ENCODE measurements at regions not wholly inside any gene's neighbourhood (a gene's known extent, or its start where the extent isn't known, plus 50 kb on each side); places are given as distances from the start of the nearest gene placed in this dataset.

DNA sequence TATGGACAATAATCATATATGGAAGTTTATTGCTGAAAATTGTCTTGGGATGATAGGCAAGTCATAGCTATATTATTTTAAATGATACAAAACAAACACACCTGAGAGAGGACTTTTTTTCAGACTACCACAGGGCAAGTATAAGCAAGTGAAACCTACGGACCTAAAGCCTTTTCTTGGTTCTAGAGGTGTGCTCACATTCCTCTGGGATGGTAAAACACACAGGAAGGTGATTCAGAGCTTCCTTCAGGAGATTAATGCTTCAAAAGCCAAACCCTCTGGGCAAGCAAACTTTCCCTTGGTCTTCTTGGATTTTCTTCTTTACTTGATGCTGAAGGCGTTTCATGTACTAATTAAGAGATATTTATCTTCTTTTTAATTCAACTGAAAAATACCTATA, 60.1 kb upstream of the ACSL4 start:
- TF ChIP-seq, protein P1, sequence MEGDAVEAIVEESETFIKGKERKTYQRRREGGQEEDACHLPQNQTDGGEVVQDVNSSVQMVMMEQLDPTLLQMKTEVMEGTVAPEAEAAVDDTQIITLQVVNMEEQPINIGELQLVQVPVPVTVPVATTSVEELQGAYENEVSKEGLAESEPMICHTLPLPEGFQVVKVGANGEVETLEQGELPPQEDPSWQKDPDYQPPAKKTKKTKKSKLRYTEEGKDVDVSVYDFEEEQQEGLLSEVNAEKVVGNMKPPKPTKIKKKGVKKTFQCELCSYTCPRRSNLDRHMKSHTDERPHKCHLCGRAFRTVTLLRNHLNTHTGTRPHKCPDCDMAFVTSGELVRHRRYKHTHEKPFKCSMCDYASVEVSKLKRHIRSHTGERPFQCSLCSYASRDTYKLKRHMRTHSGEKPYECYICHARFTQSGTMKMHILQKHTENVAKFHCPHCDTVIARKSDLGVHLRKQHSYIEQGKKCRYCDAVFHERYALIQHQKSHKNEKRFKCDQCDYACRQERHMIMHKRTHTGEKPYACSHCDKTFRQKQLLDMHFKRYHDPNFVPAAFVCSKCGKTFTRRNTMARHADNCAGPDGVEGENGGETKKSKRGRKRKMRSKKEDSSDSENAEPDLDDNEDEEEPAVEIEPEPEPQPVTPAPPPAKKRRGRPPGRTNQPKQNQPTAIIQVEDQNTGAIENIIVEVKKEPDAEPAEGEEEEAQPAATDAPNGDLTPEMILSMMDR (IDR thresholded peaks at IDR 0.05; ENCODE audit: borderline replicate concordance, extremely low read depth, insufficient read depth), result no peak
- Histone ChIP-seq H3K36me3 (ENCODE audit: control insufficient read depth in 2 of 3, insufficient read depth in 3 of 3, low read length in 3 of 3) (no peaks in the 10 kb centered on the region), H3K4me1 (ENCODE audit: control insufficient read depth in 2 of 3, insufficient read depth in 2 of 3, low read depth in 1 of 3, low read length in 3 of 3) (no peaks in the 10 kb centered on the region), H3K27ac (ENCODE audit: low read depth in 2 of 2, low read length in 2 of 2) (no peak overlapping the region), H3K9ac (ENCODE audit: low read length in 3 of 3) (no peak overlapping the region), H3K4me3 (ENCODE audit: low read length in 3 of 3) (no peak overlapping the region), H3K9me3 (ENCODE audit: control insufficient read depth in 2 of 3, insufficient read depth in 1 of 3, low read length in 3 of 3) (no peaks in the 10 kb centered on the region), H3K27me3 (ENCODE audit: control insufficient read depth, insufficient read depth, low read length) (no peaks in the 10 kb centered on the region)
- intact Hi-C loops (cut with DNase I), result no loop called here
- no peak for DNase-seq
- FAIRE-seq, result no peak

DNA sequence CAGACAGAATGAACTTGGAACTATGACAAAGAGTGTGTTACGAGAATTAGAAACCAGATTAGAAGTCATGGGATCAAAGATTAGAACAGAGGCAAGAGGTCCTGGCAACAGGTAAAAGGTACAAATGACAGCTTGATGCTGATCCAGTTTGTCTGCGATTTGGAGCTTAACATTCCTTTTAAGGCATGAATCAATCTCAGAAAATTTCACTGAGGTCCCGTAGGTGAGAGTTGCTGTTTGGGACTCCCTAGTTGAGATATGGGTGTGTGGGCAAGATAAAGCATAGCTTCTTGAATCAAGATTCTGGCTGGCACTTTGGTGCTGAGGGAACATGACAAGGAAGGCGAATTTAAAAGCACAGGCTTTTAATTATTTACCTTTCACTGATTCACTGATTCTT, 62.6 kb upstream of the ACSL4 start:
- H3K27ac ChIP-seq (ENCODE audit: low read depth in 2 of 2, low read length in 2 of 2), result no peak overlapping the region
- H3K9me3 ChIP-seq (ENCODE audit: control insufficient read depth in 2 of 3, insufficient read depth in 1 of 3, low read length in 3 of 3), result no peaks in the 10 kb centered on the region
- FAIRE-seq, result no peak
- no peak overlapping the region for H3K9ac ChIP-seq (ENCODE audit: low read length in 3 of 3)
- no peaks in the 10 kb centered on the region for H3K4me1 ChIP-seq (ENCODE audit: control insufficient read depth in 2 of 3, insufficient read depth in 2 of 3, low read depth in 1 of 3, low read length in 3 of 3)
- no peak for DNase-seq
- TF ChIP-seq, protein P1 (IDR thresholded peaks at IDR 0.05; ENCODE audit: borderline replicate concordance, extremely low read depth, insufficient read depth), result no peak
- H3K4me3 ChIP-seq (ENCODE audit: low read length in 3 of 3), result no peak overlapping the region
- no peaks in the 10 kb centered on the region for H3K27me3 ChIP-seq (ENCODE audit: control insufficient read depth, insufficient read depth, low read length)
- no peaks in the 10 kb centered on the region for H3K36me3 ChIP-seq (ENCODE audit: control insufficient read depth in 2 of 3, insufficient read depth in 3 of 3, low read length in 3 of 3)
- intact Hi-C loops (cut with DNase I), result no loop called here

DNA sequence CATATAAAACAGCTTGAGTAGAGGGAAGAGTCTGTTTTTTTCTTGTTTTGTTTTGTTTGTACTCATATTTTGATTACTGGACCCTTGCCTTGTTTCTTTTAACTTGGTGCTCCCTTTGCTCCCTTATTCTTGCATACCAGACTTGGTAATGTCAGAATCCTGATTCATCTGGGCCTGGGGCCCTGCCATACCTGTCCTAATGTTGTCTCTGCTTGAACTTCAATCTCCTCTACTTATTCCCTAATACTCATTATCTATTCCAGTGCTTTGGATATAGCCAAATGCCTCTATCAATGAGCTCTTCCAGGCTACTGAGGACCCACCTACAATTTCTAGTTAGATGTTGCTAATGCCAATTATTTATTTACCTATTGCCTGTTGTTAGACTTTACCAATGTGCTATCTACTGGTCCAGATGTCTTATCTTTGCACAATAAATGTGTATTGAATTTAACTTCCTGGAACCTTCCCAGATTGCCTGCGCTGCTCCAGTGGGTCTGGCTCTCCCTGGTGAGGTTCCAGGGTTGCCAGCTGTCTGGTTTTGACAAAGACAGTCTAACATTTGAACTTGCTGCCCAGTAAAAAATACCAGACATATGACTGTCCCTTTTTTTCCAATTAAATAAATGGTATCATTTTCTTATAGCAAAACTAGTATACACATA, 64.4 kb upstream of the ACSL4 start:
- no peaks in the 10 kb centered on the region for H3K27me3 ChIP-seq (ENCODE audit: control insufficient read depth, insufficient read depth, low read length)
- no peak for FAIRE-seq
- no peaks in the 10 kb centered on the region for H3K4me1 ChIP-seq (ENCODE audit: control insufficient read depth in 2 of 3, insufficient read depth in 2 of 3, low read depth in 1 of 3, low read length in 3 of 3)
- H3K9me3 ChIP-seq (ENCODE audit: control insufficient read depth in 2 of 3, insufficient read depth in 1 of 3, low read length in 3 of 3), result no peaks in the 10 kb centered on the region
- no peak for DNase-seq
- no peak overlapping the region for H3K4me3 ChIP-seq (ENCODE audit: low read length in 3 of 3)
- no peaks in the 10 kb centered on the region for H3K36me3 ChIP-seq (ENCODE audit: control insufficient read depth in 2 of 3, insufficient read depth in 3 of 3, low read length in 3 of 3)
- intact Hi-C loops (cut with DNase I), result no loop called here
- no peak overlapping the region for H3K27ac ChIP-seq (ENCODE audit: low read depth in 2 of 2, low read length in 2 of 2)
- TF ChIP-seq, protein P1 (IDR thresholded peaks at IDR 0.05; ENCODE audit: borderline replicate concordance, extremely low read depth, insufficient read depth), result no peak
- no peak overlapping the region for H3K9ac ChIP-seq (ENCODE audit: low read length in 3 of 3)

DNA sequence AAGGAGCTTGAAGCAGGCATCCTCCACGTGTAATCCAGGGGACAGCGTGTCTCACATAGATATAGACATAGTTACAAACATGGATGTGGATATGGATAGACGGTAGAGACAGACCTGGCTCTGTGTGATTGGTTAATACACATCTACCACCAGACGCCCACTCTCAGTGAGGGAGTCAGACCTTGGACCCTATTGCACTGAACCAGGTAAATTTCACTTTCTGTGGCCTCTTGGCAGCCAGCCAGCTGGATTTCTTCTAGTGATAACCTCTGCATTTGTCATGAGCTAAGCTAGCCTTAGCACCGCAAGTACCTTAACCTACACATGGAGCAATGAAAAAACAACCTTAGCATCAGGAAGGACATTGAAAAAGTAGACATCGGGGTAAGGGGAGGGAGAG, 79.2 kb upstream of the ACSL4 start:
- TF ChIP-seq, protein P1 (IDR thresholded peaks at IDR 0.05; ENCODE audit: borderline replicate concordance, extremely low read depth, insufficient read depth), result no peak
- intact Hi-C loops (cut with DNase I), result no loop called here
- Histone ChIP-seq H3K9ac (ENCODE audit: low read length in 3 of 3) (no peak overlapping the region), H3K4me3 (ENCODE audit: low read length in 3 of 3) (no peak overlapping the region), H3K9me3 (ENCODE audit: control insufficient read depth in 2 of 3, insufficient read depth in 1 of 3, low read length in 3 of 3) (no peaks in the 10 kb centered on the region), H3K36me3 (ENCODE audit: control insufficient read depth in 2 of 3, insufficient read depth in 3 of 3, low read length in 3 of 3) (no peaks in the 10 kb centered on the region), H3K4me1 (ENCODE audit: control insufficient read depth in 2 of 3, insufficient read depth in 2 of 3, low read depth in 1 of 3, low read length in 3 of 3) (no peaks in the 10 kb centered on the region), H3K27ac (ENCODE audit: low read depth in 2 of 2, low read length in 2 of 2) (no peak overlapping the region), H3K27me3 (ENCODE audit: control insufficient read depth, insufficient read depth, low read length) (no peaks in the 10 kb centered on the region)
- no peak for FAIRE-seq
- DNase-seq, result peak in 1 of 5 donors; percentile 11
